K562 (cell line): ENCODE measurements at regions not wholly inside any gene's neighbourhood (a gene's known extent, or its start where the extent isn't known, plus 50 kb on each side); places are given as distances from the start of the nearest gene placed in this dataset.

ENCODE experiments used
- CTCF ChIP-seq, 3 experiments: IDR thresholded peaks in 2 of 3; conservative IDR thresholded peaks in 1 of 3; 2 replicates each; pipeline ENCODE4 v1.5.1; 2011 to 2012; ENCODE audit warnings: low read length in 3 of 3, mild to moderate bottlenecking in 3 of 3, control low read depth in 2 of 3, improper control_type of control experiment in 1 of 3, inconsistent platforms in 1 of 3, low read depth in 1 of 3, mixed read lengths in 1 of 3, moderate library complexity in 1 of 3; ENCODE audit not compliant: insufficient read depth in 2 of 3
- FOXM1 ChIP-seq, 2 experiments: fragments of 450-650 bp in 1 of 2; sonication (generic) in 1 of 2; formaldehyde crosslinking in 1 of 2; IDR thresholded peaks; 2 replicates each; pipeline versions ENCODE4 v1.6.1 to v1.9.0; 2017 to 2022; ENCODE audit warnings: low read depth in 2 of 2, mild to moderate bottlenecking in 2 of 2, missing genetic modification reagents in 1 of 2, moderate library complexity in 1 of 2
- IFI16 ChIP-seq: fragments of 250-450 bp; sonication (Bioruptor Pico); IDR thresholded peaks from 2 replicates; pipeline ENCODE4 v2.1.2; 2022; ENCODE audit warnings: mild to moderate bottlenecking, inconsistent platforms
- IRF2 ChIP-seq: sonication (generic); formaldehyde crosslinking; IDR thresholded peaks from 2 replicates; pipeline ENCODE4 v1.8.1; 2022; ENCODE audit warnings: mild to moderate bottlenecking, missing genetic modification reagents
- POLR2AphosphoS5 ChIP-seq: IDR thresholded peaks from 2 replicates; pipeline ENCODE4 v1.6.1; 2011; ENCODE audit warnings: mild to moderate bottlenecking, low read depth, low read length, moderate library complexity; ENCODE audit not compliant: control insufficient read depth, insufficient read depth
- SMARCC2 ChIP-seq: fragments of 450-650 bp; IDR thresholded peaks from 2 replicates; pipeline ENCODE4 v1.6.1; 2017; ENCODE audit warnings: antibody characterized with exemption, moderate library complexity, mild to moderate bottlenecking, low read depth
- ZBTB7A ChIP-seq: IDR thresholded peaks from 2 replicates; pipeline ENCODE4 v1.6.1; 2011; ENCODE audit warnings: low read depth, mild to moderate bottlenecking, low read length, moderate library complexity, borderline replicate concordance; ENCODE audit not compliant: control insufficient read depth
- ZNF431 ChIP-seq: sonication (generic); formaldehyde crosslinking; IDR thresholded peaks from 2 replicates; pipeline ENCODE4 v1.8.0; 2022; ENCODE audit warnings: mild to moderate bottlenecking, missing genetic modification reagents
- ZNF583 ChIP-seq: fragments of 250-450 bp; sonication (Bioruptor Pico); IDR thresholded peaks from 2 replicates; pipeline ENCODE4 v1.4.0; 2020

- TF ChIP-seq POLR2AphosphoS5: no peak
- TF ChIP-seq CTCF (IDR thresholded peaks at IDR 0.05 in 2 of 3, conservative IDR thresholded peaks at IDR 0.05 in 1 of 3; ENCODE audit: insufficient read depth in 2 of 3, low read depth in 1 of 3, low read length in 3 of 3): no peak
- TF ChIP-seq SMARCC2: no peak
- no peak for TF ChIP-seq IRF2
- no peak for TF ChIP-seq ZNF431 (CRISPR knock-in tag)
- no peak for TF ChIP-seq ZNF583
- no peak for TF ChIP-seq ZBTB7A
- TF ChIP-seq FOXM1 (IDR thresholded peaks at IDR 0.05; ENCODE audit: low read depth): no peak
- TF ChIP-seq FOXM1 (CRISPR knock-in tag; IDR thresholded peaks at IDR 0.05; ENCODE audit: low read depth): no peak
- TF ChIP-seq IFI16 (CRISPR knock-in tag): no peak
Observed at GRCh38 chr13:103805771-103806170, 739.6 kb upstream of the SLC10A2 start.
